NCI-H1930 (cell line): ENCODE measurements at regions not wholly inside any gene's neighbourhood (a gene's known extent, or its start where the extent isn't known, plus 50 kb on each side); places are given as distances from the start of the nearest gene placed in this dataset.
"Not testable (repeated sequence)": the region's sequence is repeated elsewhere in the genome, so short reads cannot be mapped to it uniquely, and the experiment has no call there.

Experiments used
- DNase-seq, 2 experiments: peaks; one replicate each; lab custom pipeline; 2025; lab: John Stamatoyannopoulos, UW

GRCh38 chr1:233473549-233474204, 140.2 kb upstream of the KCNK1 start:
- DNase-seq: no peak

GRCh38 chr1:233477359-233477758, 136.5 kb upstream of the KCNK1 start:
- DNase-seq: no peak

GRCh38 chr1:233478611-233479010, 135.3 kb upstream of the KCNK1 start:
- DNase-seq: no peak

GRCh38 chr1:233479110-233479890, 134.6 kb upstream of the KCNK1 start:
- DNase-seq: no peak

GRCh38 chr1:233480198-233480597, 133.7 kb upstream of the KCNK1 start:
- no peak for DNase-seq

DNA sequence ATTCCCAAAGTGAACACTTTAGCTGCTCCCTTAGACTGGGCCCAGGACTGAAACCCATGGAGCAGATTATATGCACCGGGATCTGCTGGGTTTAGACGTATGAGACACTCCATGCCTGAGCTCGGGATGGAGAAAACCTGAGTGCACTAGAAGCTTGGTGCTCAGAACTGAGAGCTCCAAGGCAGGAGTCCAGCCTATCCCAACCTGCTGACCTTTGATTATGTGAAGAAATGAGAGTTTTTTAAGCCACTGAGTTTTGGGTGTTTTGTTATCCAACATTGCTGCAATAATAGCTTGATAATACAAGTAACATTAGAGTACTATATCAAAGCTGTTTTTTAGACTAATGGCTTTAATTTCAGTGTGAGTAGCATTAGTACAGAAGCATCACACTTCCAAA, 131.5 kb upstream of the KCNK1 start:
- DNase-seq: no peak

DNA sequence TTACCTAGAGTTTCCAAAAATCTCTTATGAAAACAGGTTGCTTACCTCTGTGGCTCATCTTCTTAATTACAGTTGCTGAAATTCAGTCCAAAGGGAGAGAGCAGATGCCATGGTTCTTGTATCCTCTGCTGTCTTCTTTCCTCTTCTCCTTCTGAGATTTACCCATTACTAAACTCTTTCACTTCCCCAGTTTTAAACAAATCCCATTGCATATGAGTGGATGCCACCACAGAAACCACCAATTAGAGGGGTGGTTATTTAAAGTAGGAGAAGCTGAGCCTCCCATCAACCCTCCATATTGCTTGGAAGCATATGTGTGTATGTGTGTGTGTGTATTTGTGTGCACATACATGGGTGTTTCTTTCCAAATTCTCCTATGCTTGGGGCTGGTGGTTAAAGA, 128.5 kb upstream of the KCNK1 start:
- DNase-seq: no peak

DNA sequence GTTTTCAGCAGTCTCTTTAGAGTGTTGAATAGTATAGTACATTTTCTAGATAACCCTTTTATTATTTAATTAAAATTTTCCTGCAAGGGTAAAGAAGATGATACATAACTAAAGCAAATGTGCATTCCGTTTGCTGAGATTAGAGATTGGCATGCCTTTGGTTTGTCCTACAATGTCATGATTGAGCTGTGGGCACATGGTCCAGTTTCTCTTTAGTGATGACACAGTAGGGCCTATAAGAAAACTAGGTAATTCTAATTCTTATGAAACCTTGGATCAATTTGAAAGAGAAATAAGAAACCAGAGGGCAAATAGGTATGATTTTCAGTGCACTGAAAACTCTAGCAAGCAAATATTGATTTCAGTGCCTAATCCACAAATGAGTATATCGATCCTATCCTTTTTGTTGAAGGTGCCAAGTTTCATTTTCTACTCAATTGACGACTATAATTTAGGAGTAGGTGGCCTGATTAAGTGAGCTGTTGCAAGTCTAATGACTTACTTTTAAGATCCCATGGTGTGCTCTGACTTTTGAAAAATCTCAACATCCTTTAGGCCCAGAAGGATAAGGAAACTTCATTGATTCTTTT, 128.0 kb upstream of the KCNK1 start:
- DNase-seq: no peak

GRCh38 chr1:233487408-233487807, 126.5 kb upstream of the KCNK1 start:
- no peak for DNase-seq

- no peak for DNase-seq
These were observed 124.5 kb upstream of the KCNK1 start for GRCh38 chr1:233489411-233489810.

GRCh38 chr1:233490488-233490887, 123.4 kb upstream of the KCNK1 start:
- no peak for DNase-seq

DNA sequence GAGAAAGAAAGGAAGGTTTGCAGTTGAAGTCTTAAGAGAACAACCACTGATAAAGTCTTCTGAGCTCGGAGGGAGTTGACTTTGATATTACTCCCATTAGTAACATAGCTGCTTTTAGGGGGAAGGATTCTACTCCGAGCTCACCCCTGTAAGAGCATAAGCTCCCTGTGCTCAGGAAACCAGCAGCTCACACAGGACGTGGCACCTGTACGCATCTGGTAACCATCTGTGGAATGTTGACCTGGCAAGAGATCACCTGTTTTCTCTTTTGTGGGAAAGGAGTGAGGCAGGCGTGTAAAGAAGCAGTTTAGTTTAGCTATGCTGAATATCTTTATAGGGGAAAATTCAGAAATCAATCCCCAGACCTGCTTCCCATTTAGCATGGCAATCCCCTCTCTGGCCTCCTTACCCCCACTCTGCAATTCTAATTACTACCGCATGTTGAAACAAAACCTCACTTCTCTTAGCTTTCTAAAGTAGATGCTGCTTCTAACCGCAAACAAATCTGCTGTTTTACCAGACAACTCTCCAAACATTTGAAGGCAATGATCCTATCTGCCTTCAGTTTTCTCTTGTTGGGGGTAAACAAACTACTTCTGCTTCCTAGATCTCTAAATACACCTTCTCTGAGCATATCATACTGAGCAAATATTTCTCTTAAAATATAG, 121.8 kb upstream of the KCNK1 start:
- no peak for DNase-seq

DNA sequence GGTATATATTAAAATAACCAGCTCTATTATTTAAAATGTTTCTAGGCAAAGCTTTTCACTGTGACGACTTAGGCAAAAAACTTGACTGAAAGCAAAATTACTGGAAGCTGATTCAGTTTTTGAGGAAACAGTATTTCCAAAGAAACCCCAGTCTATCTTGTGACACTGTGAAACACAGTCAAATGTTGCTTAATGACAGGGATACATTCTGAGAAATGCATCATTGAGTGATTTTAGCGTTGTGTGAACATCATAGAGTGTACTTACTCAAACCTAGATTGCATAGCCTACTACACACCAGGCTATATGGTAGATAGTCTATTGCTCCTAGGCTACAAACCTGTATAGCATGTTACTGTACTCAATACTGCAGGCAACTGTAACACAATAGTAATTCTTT, 116.9 kb upstream of the KCNK1 start:
- no peak for DNase-seq

DNA sequence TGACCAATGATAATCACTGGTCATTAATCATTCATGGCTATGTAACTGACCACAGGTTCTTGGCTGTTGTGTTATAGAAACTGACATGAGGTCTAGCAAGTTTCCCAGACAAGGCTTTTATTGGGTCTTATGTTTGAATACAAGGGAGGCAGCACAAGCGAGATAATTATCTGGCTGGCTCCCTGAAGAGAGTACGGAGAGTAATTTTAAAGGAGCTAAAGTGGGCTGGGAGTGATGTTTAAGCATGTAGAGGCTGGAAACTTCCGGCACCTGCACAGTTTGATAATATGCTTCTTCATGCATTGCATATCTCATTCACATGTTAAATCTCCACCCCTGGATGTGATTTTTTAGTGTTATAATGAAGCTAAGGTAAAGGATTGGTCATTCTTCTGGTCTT, 116.2 kb upstream of the KCNK1 start:
- no peak for DNase-seq

- no peak for DNase-seq
These were observed 113.8 kb upstream of the KCNK1 start for GRCh38 chr1:233500106-233500505.

DNA sequence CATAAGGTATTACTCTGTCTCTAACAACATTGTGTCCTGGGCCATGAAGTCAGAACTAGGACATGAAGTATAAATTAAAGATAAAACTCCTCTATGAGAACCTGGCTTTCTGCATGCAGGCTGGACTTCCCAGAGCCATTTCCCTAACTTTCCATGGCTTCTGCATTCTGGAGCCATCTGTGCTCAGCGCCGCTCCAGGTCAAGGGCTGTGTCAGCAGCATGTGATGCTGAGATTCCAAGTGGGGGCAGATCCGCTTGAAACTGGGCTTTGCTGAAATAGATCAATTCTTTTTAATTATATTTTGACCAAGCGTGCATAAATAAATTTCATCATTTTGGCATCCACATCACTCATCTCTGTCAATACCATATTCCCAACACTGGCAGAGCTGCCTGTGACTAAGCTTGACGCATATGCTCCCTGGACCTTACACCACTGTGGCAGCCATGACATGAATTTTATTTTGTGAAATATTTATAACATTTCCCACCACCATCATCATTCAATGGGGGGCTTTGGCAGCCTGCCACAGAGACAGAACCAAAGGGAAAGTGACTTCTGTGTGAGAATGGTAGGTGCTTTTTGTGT, 110.4 kb upstream of the KCNK1 start:
- no peak for DNase-seq

- DNase-seq: no peak
These were observed 108.8 kb upstream of the KCNK1 start for GRCh38 chr1:233505130-233505529.

DNA sequence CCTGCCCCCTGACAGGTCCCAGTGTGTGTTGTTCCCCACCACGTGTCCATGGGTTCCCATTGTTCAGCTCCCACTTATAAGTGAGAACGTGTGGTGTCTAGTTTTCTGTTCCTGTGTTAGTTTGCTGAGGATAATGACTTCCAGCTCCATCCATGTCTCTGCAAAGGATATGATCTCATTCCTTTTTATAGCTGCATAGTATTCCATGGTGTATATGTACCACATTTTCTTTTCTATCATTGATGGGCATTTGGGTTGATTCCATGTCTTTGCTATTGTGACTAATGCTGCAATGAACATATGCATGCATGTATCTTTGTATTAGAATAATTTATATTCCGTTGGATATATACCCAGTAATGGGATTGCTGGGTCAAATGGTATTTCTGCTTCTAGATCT, 108.0 kb upstream of the KCNK1 start:
- DNase-seq: not testable (repeated sequence)

- DNase-seq: no peak
These were observed 104.4 kb upstream of the KCNK1 start for GRCh38 chr1:233509526-233509925.

GRCh38 chr1:233512538-233512937, 101.4 kb upstream of the KCNK1 start:
- DNase-seq: no peak

GRCh38 chr1:233513431-233513830, 100.5 kb upstream of the KCNK1 start:
- DNase-seq: no peak

GRCh38 chr1:233514946-233515391, 98.9 kb upstream of the KCNK1 start:
- DNase-seq: no peak
